IMR-90 (cell line): ENCODE measurements at regions not wholly inside any gene's neighbourhood (a gene's known extent, or its start where the extent isn't known, plus 50 kb on each side); places are given as distances from the start of the nearest gene placed in this dataset.

Experiments used
- ATAC-seq: fragments of 200-7000 bp; cut with Tn5 transposase; 2 replicates; pipeline ENCODE4 v1.9.1; 2020; ENCODE audit warnings: low read depth, mild to moderate bottlenecking, moderate library complexity
- BruUV-seq: library from RNA; stranded (reverse); fragments of 400-500 nt; replicated peaks from 2 replicates; lab custom pipeline; 2021; lab: Mats Ljungman, UMichigan
- CTCF ChIA-PET: fragments of 300-600 bp; formaldehyde crosslinking; extraction: SDS; loops from one replicate; lab custom pipeline; 2021; ENCODE audit warnings: antibody characterized with exemption; lab: Yijun Ruan, JAX
- POLR2A ChIA-PET: fragments of 300-600 bp; sonication (Branson Sonifier 250); formaldehyde crosslinking; loops from one replicate; lab custom pipeline; 2022; ENCODE audit warnings: antibody characterized with exemption; ENCODE audit not compliant: unreplicated experiment; lab: Charles Lee
- DNase-seq: peaks from one replicate; pipeline ENCODE4 v3.0.0; 2013
- H2AFZ ChIP-seq: replicated peaks from 2 replicates; pipeline ENCODE3; 2013; ENCODE audit warnings: low read length, mild to moderate bottlenecking; ENCODE audit not compliant: poor library complexity
- H2AK5ac ChIP-seq: 2 replicates; pipeline ENCODE4 v1.6.1; 2013; ENCODE audit warnings: low read depth, low read length, inconsistent platforms
- H2AK9ac ChIP-seq: replicated peaks from 2 replicates; pipeline ENCODE3; 2013; ENCODE audit warnings: mild to moderate bottlenecking, low read depth, low read length, moderate library complexity; ENCODE audit not compliant: poor library complexity
- H2BK120ac ChIP-seq: 2 replicates; pipeline ENCODE4 v1.6.1; 2013; ENCODE audit warnings: low read depth, low read length, inconsistent platforms
- H2BK15ac ChIP-seq: 3 replicates; pipeline ENCODE4 v1.6.1; 2013; ENCODE audit warnings: low read depth, low read length, inconsistent platforms
- H2BK20ac ChIP-seq: 2 replicates; pipeline ENCODE4 v1.6.1; 2013; ENCODE audit warnings: low read depth, mild to moderate bottlenecking, inconsistent platforms, low read length, moderate library complexity
- H2BK5ac ChIP-seq: 2 replicates; pipeline ENCODE4 v1.6.1; 2013; ENCODE audit warnings: mild to moderate bottlenecking, low read depth, low read length, inconsistent platforms; ENCODE audit not compliant: poor library complexity, severe bottlenecking
- H3K14ac ChIP-seq: replicated peaks from 2 replicates; pipeline ENCODE4 v1.6.1; 2013; ENCODE audit warnings: low read depth, low read length, inconsistent platforms
- H3K18ac ChIP-seq: 2 replicates; pipeline ENCODE4 v1.6.1; 2013; ENCODE audit warnings: low read depth, low read length, control low read depth
- H3K23ac ChIP-seq: 2 replicates; pipeline ENCODE4 v1.6.1; 2013; ENCODE audit warnings: low read depth, low read length, inconsistent platforms
- H3K27ac ChIP-seq: 2 replicates; pipeline ENCODE4 v1.5.1; 2013; ENCODE audit warnings: mild to moderate bottlenecking, control low read depth, low read length; ENCODE audit not compliant: insufficient read depth
- H3K27me3 ChIP-seq: 2 replicates; pipeline ENCODE4 v1.6.1; 2013; ENCODE audit warnings: low read length; ENCODE audit not compliant: control insufficient read depth, insufficient read depth
- H3K36me3 ChIP-seq: 2 replicates; pipeline ENCODE4 v1.6.1; 2013; ENCODE audit warnings: low read length, mixed read lengths; ENCODE audit not compliant: control insufficient read depth, insufficient read depth
- H3K4ac ChIP-seq: 2 replicates; pipeline ENCODE4 v1.6.1; 2013; ENCODE audit warnings: low read depth, low read length, inconsistent platforms
- H3K4me1 ChIP-seq: 2 replicates; pipeline ENCODE4 v1.6.1; 2013; ENCODE audit warnings: low read length, mixed read lengths; ENCODE audit not compliant: control insufficient read depth, insufficient read depth
- H3K4me2 ChIP-seq: 2 replicates; pipeline ENCODE4 v1.6.1; 2013; ENCODE audit warnings: low read depth, mild to moderate bottlenecking, control low read depth, low read length, moderate library complexity
- H3K4me3 ChIP-seq: 2 replicates; pipeline ENCODE4 v1.5.1; 2013; ENCODE audit warnings: low read depth, mild to moderate bottlenecking, control low read depth, low read length, moderate library complexity; ENCODE audit not compliant: insufficient read depth
- H3K56ac ChIP-seq: 2 replicates; pipeline ENCODE4 v1.6.1; 2013; ENCODE audit warnings: low read length, inconsistent platforms; ENCODE audit not compliant: insufficient read depth; ENCODE audit errors: extremely low read depth
- H3K79me1 ChIP-seq, 2 experiments: 2 replicates each; pipeline ENCODE4 v1.6.1; 2013; ENCODE audit warnings: low read length in 2 of 2, inconsistent platforms in 1 of 2, low read depth in 1 of 2
- H3K9ac ChIP-seq: 2 replicates; pipeline ENCODE4 v1.6.1; 2013; ENCODE audit warnings: low read depth, low read length, control low read depth
- H3K9me1 ChIP-seq: 2 replicates; pipeline ENCODE4 v1.6.1; 2013; ENCODE audit warnings: low read length, inconsistent platforms; ENCODE audit not compliant: insufficient read depth
- H3K9me3 ChIP-seq: 2 replicates; pipeline ENCODE4 v1.6.1; 2013; ENCODE audit warnings: low read length; ENCODE audit not compliant: control insufficient read depth, insufficient read depth
- H4K20me1 ChIP-seq: 2 replicates; pipeline ENCODE4 v1.6.1; 2013; ENCODE audit warnings: low read length, inconsistent platforms; ENCODE audit not compliant: insufficient read depth
- H4K5ac ChIP-seq: 2 replicates; pipeline ENCODE4 v1.6.1; 2013; ENCODE audit warnings: mild to moderate bottlenecking, low read depth, low read length, control low read depth
- H4K8ac ChIP-seq, 2 experiments: 2 replicates each; pipeline ENCODE4 v1.6.1; 2013; ENCODE audit warnings: low read depth in 2 of 2, low read length in 2 of 2, control low read depth in 1 of 2, inconsistent platforms in 1 of 2
- H4K91ac ChIP-seq: 2 replicates; pipeline ENCODE4 v1.6.1; 2013; ENCODE audit warnings: low read depth, low read length, inconsistent platforms; ENCODE audit not compliant: insufficient read depth
- BHLHE40 ChIP-seq: fragments of 150-350 bp; IDR thresholded peaks from 2 replicates; pipeline ENCODE4 v1.6.1; 2016; ENCODE audit warnings: mild to moderate bottlenecking, low read depth, low read length
- CEBPB ChIP-seq: IDR thresholded peaks from 2 replicates; pipeline ENCODE4 v1.6.1; 2012; ENCODE audit warnings: low read depth, low read length, improper control_type of control experiment
- CHD1 ChIP-seq: IDR thresholded peaks from 2 replicates; pipeline ENCODE4 v1.6.1; 2012; ENCODE audit warnings: low read depth, low read length, improper control_type of control experiment
- MAFK ChIP-seq: IDR thresholded peaks from 2 replicates; pipeline ENCODE4 v1.6.1; 2012; ENCODE audit warnings: low read depth, low read length, improper control_type of control experiment
- MAZ ChIP-seq: IDR thresholded peaks from 2 replicates; pipeline ENCODE4 v1.6.1; 2012; ENCODE audit warnings: low read depth, mild to moderate bottlenecking, low read length, improper control_type of control experiment, moderate library complexity, borderline replicate concordance
- MXI1 ChIP-seq: IDR thresholded peaks from 2 replicates; pipeline ENCODE4 v1.6.1; 2012; ENCODE audit warnings: low read depth, mild to moderate bottlenecking, low read length, moderate library complexity, borderline replicate concordance
- RAD21 ChIP-seq: IDR thresholded peaks from 2 replicates; pipeline ENCODE4 v1.6.1; 2012; ENCODE audit warnings: low read length, improper control_type of control experiment
- RFX5 ChIP-seq: IDR thresholded peaks from 2 replicates; pipeline ENCODE4 v1.8.0; 2012; ENCODE audit warnings: low read depth, mild to moderate bottlenecking, low read length, moderate library complexity
- SMC3 ChIP-seq: fragments of 150-350 bp; IDR thresholded peaks from 2 replicates; pipeline ENCODE4 v1.6.1; 2016; ENCODE audit warnings: low read depth, mild to moderate bottlenecking, antibody characterized with exemption, low read length, moderate library complexity
- WGBS, 2 experiments: methylation state at CpG; one replicate each; pipeline versions ENCODE4 v1.1.5 to v1.1.7; 2013; ENCODE audit warnings: missing lambda C conversion rate in 2 of 2; ENCODE audit not compliant: insufficient read length in 1 of 2; ENCODE audit errors: extremely low coverage in 2 of 2; 5-methylcytosine and 5-hydroxymethylcytosine counted together
- dilution Hi-C: fragments of 300-500 bp; cut with HindIII; formaldehyde crosslinking; loops from one replicate; pipeline ENCODE4 v1.14.3; 2018; ENCODE audit warnings: low sequenced_read_pairs; ENCODE audit not compliant: unreplicated experiment
- in situ Hi-C: fragments of 300-500 bp; cut with MboI; formaldehyde crosslinking; loops from 3 replicates; pipeline ENCODE4 v1.14.3; 2019; ENCODE audit warnings: low sequenced_read_pairs, inconsistent platforms, mixed read lengths
- intact Hi-C: fragments of 100-400 bp; cut with micrococcal nuclease; formaldehyde crosslinking; loops from 2 replicates; pipeline ENCODE4 v1.10.0; 2022
- TF ChIP-seq, protein P1 (sequence below): conservative IDR thresholded peaks from 2 replicates; pipeline ENCODE4 v1.5.1; 2012; ENCODE audit warnings: mild to moderate bottlenecking, low read depth, low read length, improper control_type of control experiment
- TF ChIP-seq, protein P2 (sequence below): fragments of 150-350 bp; IDR thresholded peaks from 2 replicates; pipeline ENCODE4 v1.6.1; 2016; ENCODE audit warnings: low read depth, mild to moderate bottlenecking, low read length, moderate library complexity, borderline replicate concordance

DNA sequence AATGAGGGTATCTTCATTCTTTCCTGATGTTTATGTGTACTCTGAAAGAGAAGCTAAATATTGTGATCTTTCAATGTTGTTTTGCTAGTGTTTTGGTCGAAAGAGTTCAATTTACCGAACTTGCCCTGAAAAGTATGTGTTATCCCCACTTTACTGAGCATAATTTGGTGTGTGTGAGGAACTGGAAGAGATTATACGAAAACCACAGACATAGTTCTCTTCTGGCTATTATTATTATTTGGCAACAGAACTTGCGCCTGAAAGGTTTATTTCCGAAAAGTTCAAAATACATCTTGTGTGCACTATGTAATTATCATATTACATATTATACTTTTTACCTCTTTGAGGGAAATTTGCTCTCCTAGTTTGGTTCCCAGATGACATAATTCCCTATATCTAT is 232.5 kb upstream of the INTU start:
- Histone ChIP-seq H3K4me2 (no peak overlapping the region), H4K8ac (no peak overlapping the region), H4K20me1 (no peaks in the 10 kb centered on the region), H2BK15ac (no peak overlapping the region), H4K91ac (no peak overlapping the region), H3K23ac (no peak overlapping the region), H3K9me3 (no peaks in the 10 kb centered on the region), H3K4me3 (no peak overlapping the region), H3K4me1 (peaks cover 2% of the 10 kb centered on the region; the same call in 1 of the 2 replicates), H2BK120ac (no peak overlapping the region), H3K9me1 (no peaks in the 10 kb centered on the region), H2BK5ac (no peak overlapping the region), H2AFZ (no peak overlapping the region), H3K79me1 (no peaks in the 10 kb centered on the region), H3K9ac (no peak overlapping the region), H3K27ac (no peak overlapping the region), H3K18ac (no peak overlapping the region), H3K27me3 (peaks cover 4% of the 10 kb centered on the region; the same call in 1 of the 2 replicates), H3K36me3 (no peaks in the 10 kb centered on the region), H3K56ac (no peak overlapping the region), H2BK20ac (no peak overlapping the region), H4K5ac (no peak overlapping the region), H2AK9ac (no peak overlapping the region), H2AK5ac (no peak overlapping the region), H3K14ac (no peak overlapping the region), H3K4ac (no peak overlapping the region)
- DNase-seq: no peak
- in situ Hi-C loops (no loop called here), dilution Hi-C loops (no loop called here), intact Hi-C loops (loop anchor here (2.0 to 10.0 kb wide), 6 partner anchors 137 to 798 kb away; no protein-coding TSS in a partner anchor)
- TF ChIP-seq CHD1 (no peak), BHLHE40 (no peak), MAZ (no peak), MXI1 (no peak), MAFK (no peak), SMC3 (no peak), CEBPB (no peak), RAD21 (no peak), RFX5 (no peak)
- TF ChIP-seq, protein P1, sequence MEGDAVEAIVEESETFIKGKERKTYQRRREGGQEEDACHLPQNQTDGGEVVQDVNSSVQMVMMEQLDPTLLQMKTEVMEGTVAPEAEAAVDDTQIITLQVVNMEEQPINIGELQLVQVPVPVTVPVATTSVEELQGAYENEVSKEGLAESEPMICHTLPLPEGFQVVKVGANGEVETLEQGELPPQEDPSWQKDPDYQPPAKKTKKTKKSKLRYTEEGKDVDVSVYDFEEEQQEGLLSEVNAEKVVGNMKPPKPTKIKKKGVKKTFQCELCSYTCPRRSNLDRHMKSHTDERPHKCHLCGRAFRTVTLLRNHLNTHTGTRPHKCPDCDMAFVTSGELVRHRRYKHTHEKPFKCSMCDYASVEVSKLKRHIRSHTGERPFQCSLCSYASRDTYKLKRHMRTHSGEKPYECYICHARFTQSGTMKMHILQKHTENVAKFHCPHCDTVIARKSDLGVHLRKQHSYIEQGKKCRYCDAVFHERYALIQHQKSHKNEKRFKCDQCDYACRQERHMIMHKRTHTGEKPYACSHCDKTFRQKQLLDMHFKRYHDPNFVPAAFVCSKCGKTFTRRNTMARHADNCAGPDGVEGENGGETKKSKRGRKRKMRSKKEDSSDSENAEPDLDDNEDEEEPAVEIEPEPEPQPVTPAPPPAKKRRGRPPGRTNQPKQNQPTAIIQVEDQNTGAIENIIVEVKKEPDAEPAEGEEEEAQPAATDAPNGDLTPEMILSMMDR: no peak
- TF ChIP-seq, protein P2, sequence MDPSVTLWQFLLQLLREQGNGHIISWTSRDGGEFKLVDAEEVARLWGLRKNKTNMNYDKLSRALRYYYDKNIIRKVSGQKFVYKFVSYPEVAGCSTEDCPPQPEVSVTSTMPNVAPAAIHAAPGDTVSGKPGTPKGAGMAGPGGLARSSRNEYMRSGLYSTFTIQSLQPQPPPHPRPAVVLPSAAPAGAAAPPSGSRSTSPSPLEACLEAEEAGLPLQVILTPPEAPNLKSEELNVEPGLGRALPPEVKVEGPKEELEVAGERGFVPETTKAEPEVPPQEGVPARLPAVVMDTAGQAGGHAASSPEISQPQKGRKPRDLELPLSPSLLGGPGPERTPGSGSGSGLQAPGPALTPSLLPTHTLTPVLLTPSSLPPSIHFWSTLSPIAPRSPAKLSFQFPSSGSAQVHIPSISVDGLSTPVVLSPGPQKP: no peak
- BruUV-seq: no TSS peak
- ChIA-PET CTCF (interaction anchor here (0.7 to 0.8 kb wide), 2 partner anchors 275 to 795 kb away, joined by 3 read pairs; no protein-coding TSS in a partner anchor), POLR2A (no interaction called here)
- ATAC-seq: no peak
- WGBS, 2 experiments: no CpG with 5 or more reads among the region's 5 CpGs
